IMR-90 (cell line): ENCODE measurements at regions not wholly inside any gene's neighbourhood (a gene's known extent, or its start where the extent isn't known, plus 50 kb on each side); places are given as distances from the start of the nearest gene placed in this dataset.

Experiments
- ATAC-seq: fragments of 200-7000 bp; cut with Tn5 transposase; 2 replicates; pipeline ENCODE4 v1.9.1; 2020; ENCODE audit warnings: low read depth, mild to moderate bottlenecking, moderate library complexity
- BruUV-seq: library from RNA; stranded (reverse); fragments of 400-500 nt; replicated peaks from 2 replicates; lab custom pipeline; 2021; lab: Mats Ljungman, UMichigan
- CTCF ChIA-PET: fragments of 300-600 bp; formaldehyde crosslinking; extraction: SDS; loops from one replicate; lab custom pipeline; 2021; ENCODE audit warnings: antibody characterized with exemption; lab: Yijun Ruan, JAX
- POLR2A ChIA-PET: fragments of 300-600 bp; sonication (Branson Sonifier 250); formaldehyde crosslinking; loops from one replicate; lab custom pipeline; 2022; ENCODE audit warnings: antibody characterized with exemption; ENCODE audit not compliant: unreplicated experiment; lab: Charles Lee
- DNase-seq: peaks from one replicate; pipeline ENCODE4 v3.0.0; 2013
- H2AFZ ChIP-seq: replicated peaks from 2 replicates; pipeline ENCODE3; 2013; ENCODE audit warnings: low read length, mild to moderate bottlenecking; ENCODE audit not compliant: poor library complexity
- H2AK5ac ChIP-seq: 2 replicates; pipeline ENCODE4 v1.6.1; 2013; ENCODE audit warnings: low read depth, low read length, inconsistent platforms
- H2AK9ac ChIP-seq: replicated peaks from 2 replicates; pipeline ENCODE3; 2013; ENCODE audit warnings: mild to moderate bottlenecking, low read depth, low read length, moderate library complexity; ENCODE audit not compliant: poor library complexity
- H2BK120ac ChIP-seq: 2 replicates; pipeline ENCODE4 v1.6.1; 2013; ENCODE audit warnings: low read depth, low read length, inconsistent platforms
- H2BK15ac ChIP-seq: 3 replicates; pipeline ENCODE4 v1.6.1; 2013; ENCODE audit warnings: low read depth, low read length, inconsistent platforms
- H2BK20ac ChIP-seq: 2 replicates; pipeline ENCODE4 v1.6.1; 2013; ENCODE audit warnings: low read depth, mild to moderate bottlenecking, inconsistent platforms, low read length, moderate library complexity
- H2BK5ac ChIP-seq: 2 replicates; pipeline ENCODE4 v1.6.1; 2013; ENCODE audit warnings: mild to moderate bottlenecking, low read depth, low read length, inconsistent platforms; ENCODE audit not compliant: poor library complexity, severe bottlenecking
- H3K14ac ChIP-seq: replicated peaks from 2 replicates; pipeline ENCODE4 v1.6.1; 2013; ENCODE audit warnings: low read depth, low read length, inconsistent platforms
- H3K18ac ChIP-seq: 2 replicates; pipeline ENCODE4 v1.6.1; 2013; ENCODE audit warnings: low read depth, low read length, control low read depth
- H3K23ac ChIP-seq: 2 replicates; pipeline ENCODE4 v1.6.1; 2013; ENCODE audit warnings: low read depth, low read length, inconsistent platforms
- H3K27ac ChIP-seq: 2 replicates; pipeline ENCODE4 v1.5.1; 2013; ENCODE audit warnings: mild to moderate bottlenecking, control low read depth, low read length; ENCODE audit not compliant: insufficient read depth
- H3K27me3 ChIP-seq: 2 replicates; pipeline ENCODE4 v1.6.1; 2013; ENCODE audit warnings: low read length; ENCODE audit not compliant: control insufficient read depth, insufficient read depth
- H3K36me3 ChIP-seq: 2 replicates; pipeline ENCODE4 v1.6.1; 2013; ENCODE audit warnings: low read length, mixed read lengths; ENCODE audit not compliant: control insufficient read depth, insufficient read depth
- H3K4ac ChIP-seq: 2 replicates; pipeline ENCODE4 v1.6.1; 2013; ENCODE audit warnings: low read depth, low read length, inconsistent platforms
- H3K4me1 ChIP-seq: 2 replicates; pipeline ENCODE4 v1.6.1; 2013; ENCODE audit warnings: low read length, mixed read lengths; ENCODE audit not compliant: control insufficient read depth, insufficient read depth
- H3K4me2 ChIP-seq: 2 replicates; pipeline ENCODE4 v1.6.1; 2013; ENCODE audit warnings: low read depth, mild to moderate bottlenecking, control low read depth, low read length, moderate library complexity
- H3K4me3 ChIP-seq: 2 replicates; pipeline ENCODE4 v1.5.1; 2013; ENCODE audit warnings: low read depth, mild to moderate bottlenecking, control low read depth, low read length, moderate library complexity; ENCODE audit not compliant: insufficient read depth
- H3K56ac ChIP-seq: 2 replicates; pipeline ENCODE4 v1.6.1; 2013; ENCODE audit warnings: low read length, inconsistent platforms; ENCODE audit not compliant: insufficient read depth; ENCODE audit errors: extremely low read depth
- H3K79me1 ChIP-seq, 2 experiments: 2 replicates each; pipeline ENCODE4 v1.6.1; 2013; ENCODE audit warnings: low read length in 2 of 2, inconsistent platforms in 1 of 2, low read depth in 1 of 2
- H3K9ac ChIP-seq: 2 replicates; pipeline ENCODE4 v1.6.1; 2013; ENCODE audit warnings: low read depth, low read length, control low read depth
- H3K9me1 ChIP-seq: 2 replicates; pipeline ENCODE4 v1.6.1; 2013; ENCODE audit warnings: low read length, inconsistent platforms; ENCODE audit not compliant: insufficient read depth
- H3K9me3 ChIP-seq: 2 replicates; pipeline ENCODE4 v1.6.1; 2013; ENCODE audit warnings: low read length; ENCODE audit not compliant: control insufficient read depth, insufficient read depth
- H4K20me1 ChIP-seq: 2 replicates; pipeline ENCODE4 v1.6.1; 2013; ENCODE audit warnings: low read length, inconsistent platforms; ENCODE audit not compliant: insufficient read depth
- H4K5ac ChIP-seq: 2 replicates; pipeline ENCODE4 v1.6.1; 2013; ENCODE audit warnings: mild to moderate bottlenecking, low read depth, low read length, control low read depth
- H4K8ac ChIP-seq, 2 experiments: 2 replicates each; pipeline ENCODE4 v1.6.1; 2013; ENCODE audit warnings: low read depth in 2 of 2, low read length in 2 of 2, control low read depth in 1 of 2, inconsistent platforms in 1 of 2
- H4K91ac ChIP-seq: 2 replicates; pipeline ENCODE4 v1.6.1; 2013; ENCODE audit warnings: low read depth, low read length, inconsistent platforms; ENCODE audit not compliant: insufficient read depth
- CEBPB ChIP-seq: IDR thresholded peaks from 2 replicates; pipeline ENCODE4 v1.6.1; 2012; ENCODE audit warnings: low read depth, low read length, improper control_type of control experiment
- CTCF ChIP-seq: conservative IDR thresholded peaks from 2 replicates; pipeline ENCODE4 v1.5.1; 2012; ENCODE audit warnings: mild to moderate bottlenecking, low read depth, low read length, improper control_type of control experiment
- POLR2A ChIP-seq: IDR thresholded peaks from 2 replicates; pipeline ENCODE4 v1.6.1; 2012; ENCODE audit warnings: mild to moderate bottlenecking, low read depth, low read length
- RFX5 ChIP-seq: IDR thresholded peaks from 2 replicates; pipeline ENCODE4 v1.8.0; 2012; ENCODE audit warnings: low read depth, mild to moderate bottlenecking, low read length, moderate library complexity
- USF2 ChIP-seq: fragments of 150-350 bp; IDR thresholded peaks from 2 replicates; pipeline ENCODE4 v1.6.1; 2017; ENCODE audit warnings: mild to moderate bottlenecking, antibody characterized with exemption, low read length, low read depth
- WGBS, 2 experiments: methylation state at CpG; one replicate each; pipeline versions ENCODE4 v1.1.5 to v1.1.7; 2013; ENCODE audit warnings: missing lambda C conversion rate in 2 of 2; ENCODE audit not compliant: insufficient read length in 1 of 2; ENCODE audit errors: extremely low coverage in 2 of 2; 5-methylcytosine and 5-hydroxymethylcytosine counted together
- dilution Hi-C: fragments of 300-500 bp; cut with HindIII; formaldehyde crosslinking; loops from one replicate; pipeline ENCODE4 v1.14.3; 2018; ENCODE audit warnings: low sequenced_read_pairs; ENCODE audit not compliant: unreplicated experiment
- in situ Hi-C: fragments of 300-500 bp; cut with MboI; formaldehyde crosslinking; loops from 3 replicates; pipeline ENCODE4 v1.14.3; 2019; ENCODE audit warnings: low sequenced_read_pairs, inconsistent platforms, mixed read lengths
- intact Hi-C: fragments of 100-400 bp; cut with micrococcal nuclease; formaldehyde crosslinking; loops from 2 replicates; pipeline ENCODE4 v1.10.0; 2022

DNA sequence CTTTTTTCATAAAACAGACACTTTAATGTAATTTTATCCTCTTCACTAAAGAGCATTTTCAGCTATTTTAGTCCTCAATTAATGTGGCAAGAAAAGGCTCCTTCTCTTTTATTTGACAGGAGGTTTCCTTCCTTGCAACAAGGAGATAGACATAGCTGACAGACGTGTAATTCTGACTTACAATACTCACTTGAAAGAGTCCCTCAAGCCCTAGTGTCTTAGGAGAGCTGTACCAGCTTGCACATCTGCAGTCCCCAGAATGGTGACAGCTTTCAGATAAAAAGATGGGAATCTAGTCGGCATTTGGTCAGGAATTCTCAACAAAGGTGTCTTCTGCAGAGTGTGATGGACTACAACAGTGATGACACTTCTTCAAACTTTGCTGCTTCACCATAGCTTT, 603.7 kb upstream of the PTCHD4 start:
- H2BK120ac ChIP-seq: no peak overlapping the region
- in situ Hi-C loops: no loop called here
- ATAC-seq (no peak), DNase-seq (no peak)
- H3K4me3 ChIP-seq: no peak overlapping the region
- H3K36me3 ChIP-seq: no peaks in the 10 kb centered on the region
- dilution Hi-C loops: no loop called here
- H3K23ac ChIP-seq: no peak overlapping the region
- H4K20me1 ChIP-seq: no peaks in the 10 kb centered on the region
- H3K9ac ChIP-seq: no peak overlapping the region
- no peak overlapping the region for H3K4me2 ChIP-seq
- CTCF ChIA-PET: no interaction called here
- H2AK9ac ChIP-seq: no peak overlapping the region
- H3K9me1 ChIP-seq: no peaks in the 10 kb centered on the region
- H3K56ac ChIP-seq: no peak overlapping the region
- WGBS, 2 experiments: 60% methylated on average over 1 of the region's 2 CpGs; no CpG with 5 or more reads in 1 of the 2 experiments
- no peak overlapping the region for H3K14ac ChIP-seq
- no peaks in the 10 kb centered on the region for H3K27me3 ChIP-seq
- H2AFZ ChIP-seq: no peak overlapping the region
- no peak overlapping the region for H3K4ac ChIP-seq
- intact Hi-C loops: no loop called here
- H2BK5ac ChIP-seq: no peak overlapping the region
- H2BK20ac ChIP-seq: no peak overlapping the region
- no peak overlapping the region for H4K8ac ChIP-seq
- H4K5ac ChIP-seq: no peak overlapping the region
- no peaks in the 10 kb centered on the region for H3K4me1 ChIP-seq
- no peak overlapping the region for H3K27ac ChIP-seq
- no peak overlapping the region for H2BK15ac ChIP-seq
- H3K18ac ChIP-seq: no peak overlapping the region
- TF ChIP-seq CEBPB (no peak), CTCF (no peak), USF2 (no peak), POLR2A (no peak), RFX5 (no peak)
- POLR2A ChIA-PET: no interaction called here
- H3K79me1 ChIP-seq: no peaks in the 10 kb centered on the region
- no peak overlapping the region for H4K91ac ChIP-seq
- no TSS peak for BruUV-seq
- no peaks in the 10 kb centered on the region for H3K9me3 ChIP-seq
- H2AK5ac ChIP-seq: no peak overlapping the region
